ENCODE measurements at regions not wholly inside any gene's neighbourhood (a gene's known extent, or its start where the extent isn't known, plus 50 kb on each side); places are given as distances from the start of the nearest gene placed in this dataset.
"Not testable (repeated sequence)": the region's sequence is repeated elsewhere in the genome, so short reads cannot be mapped to it uniquely, and the experiment has no call there.

GRCh38 chr16:29265255-29265853 is 141.2 kb downstream of the NPIPB11 start:
- not testable (repeated sequence) for H3K9ac ChIP-seq (ENCODE audit: low read length); H3K27me3 ChIP-seq (ENCODE audit: control insufficient read depth, insufficient read depth, low read length); H3K4me1 ChIP-seq (ENCODE audit: control insufficient read depth, low read depth, low read length); H3K9me3 ChIP-seq (ENCODE audit: control insufficient read depth, low read depth, low read length); H3K36me3 ChIP-seq (ENCODE audit: control insufficient read depth, low read depth, low read length); H3K27ac ChIP-seq (ENCODE audit: low read length); H3K4me3 ChIP-seq (ENCODE audit: low read length)

- H3K27me3 ChIP-seq (ENCODE audit: control insufficient read depth, insufficient read depth, low read length); H3K4me3 ChIP-seq (ENCODE audit: low read length); H3K36me3 ChIP-seq (ENCODE audit: control insufficient read depth, low read depth, low read length); H3K9ac ChIP-seq (ENCODE audit: low read length); H3K4me1 ChIP-seq (ENCODE audit: control insufficient read depth, low read depth, low read length); H3K27ac ChIP-seq (ENCODE audit: low read length); H3K9me3 ChIP-seq (ENCODE audit: control insufficient read depth, low read depth, low read length): not testable (repeated sequence)
Measured at GRCh38 chr16:29264080-29264837, 142.3 kb downstream of the NPIPB11 start.

- not testable (repeated sequence) for H3K27me3 ChIP-seq (ENCODE audit: control insufficient read depth, insufficient read depth, low read length); H3K27ac ChIP-seq (ENCODE audit: low read length); H3K9ac ChIP-seq (ENCODE audit: low read length); H3K9me3 ChIP-seq (ENCODE audit: control insufficient read depth, low read depth, low read length); H3K4me1 ChIP-seq (ENCODE audit: control insufficient read depth, low read depth, low read length); H3K36me3 ChIP-seq (ENCODE audit: control insufficient read depth, low read depth, low read length); H3K4me3 ChIP-seq (ENCODE audit: low read length)
Measured at GRCh38 chr16:29262725-29263124, 143.8 kb downstream of the NPIPB11 start.

GRCh38 chr16:29261427-29262248 is 144.9 kb downstream of the NPIPB11 start:
- H3K9me3 ChIP-seq (ENCODE audit: control insufficient read depth, low read depth, low read length); H3K4me3 ChIP-seq (ENCODE audit: low read length); H3K36me3 ChIP-seq (ENCODE audit: control insufficient read depth, low read depth, low read length); H3K9ac ChIP-seq (ENCODE audit: low read length); H3K27ac ChIP-seq (ENCODE audit: low read length); H3K4me1 ChIP-seq (ENCODE audit: control insufficient read depth, low read depth, low read length); H3K27me3 ChIP-seq (ENCODE audit: control insufficient read depth, insufficient read depth, low read length): not testable (repeated sequence)

- H3K27me3 ChIP-seq (ENCODE audit: control insufficient read depth, insufficient read depth, low read length); H3K9ac ChIP-seq (ENCODE audit: low read length); H3K4me1 ChIP-seq (ENCODE audit: control insufficient read depth, low read depth, low read length); H3K4me3 ChIP-seq (ENCODE audit: low read length); H3K9me3 ChIP-seq (ENCODE audit: control insufficient read depth, low read depth, low read length); H3K27ac ChIP-seq (ENCODE audit: low read length); H3K36me3 ChIP-seq (ENCODE audit: control insufficient read depth, low read depth, low read length): not testable (repeated sequence)
Measured at GRCh38 chr16:29260683-29261426, 145.7 kb downstream of the NPIPB11 start.

GRCh38 chr16:29259635-29260457 is 146.7 kb downstream of the NPIPB11 start:
- not testable (repeated sequence) for H3K27me3 ChIP-seq (ENCODE audit: control insufficient read depth, insufficient read depth, low read length); H3K9me3 ChIP-seq (ENCODE audit: control insufficient read depth, low read depth, low read length); H3K4me1 ChIP-seq (ENCODE audit: control insufficient read depth, low read depth, low read length); H3K9ac ChIP-seq (ENCODE audit: low read length); H3K27ac ChIP-seq (ENCODE audit: low read length); H3K4me3 ChIP-seq (ENCODE audit: low read length); H3K36me3 ChIP-seq (ENCODE audit: control insufficient read depth, low read depth, low read length)

- H3K9ac ChIP-seq (ENCODE audit: low read length); H3K27ac ChIP-seq (ENCODE audit: low read length); H3K4me3 ChIP-seq (ENCODE audit: low read length); H3K27me3 ChIP-seq (ENCODE audit: control insufficient read depth, insufficient read depth, low read length); H3K36me3 ChIP-seq (ENCODE audit: control insufficient read depth, low read depth, low read length); H3K4me1 ChIP-seq (ENCODE audit: control insufficient read depth, low read depth, low read length); H3K9me3 ChIP-seq (ENCODE audit: control insufficient read depth, low read depth, low read length): not testable (repeated sequence)
Measured at GRCh38 chr16:29258946-29259634, 147.4 kb downstream of the NPIPB11 start.

GRCh38 chr16:29257419-29258336 is 148.8 kb downstream of the NPIPB11 start:
- not testable (repeated sequence) for H3K27me3 ChIP-seq (ENCODE audit: control insufficient read depth, insufficient read depth, low read length); H3K36me3 ChIP-seq (ENCODE audit: control insufficient read depth, low read depth, low read length); H3K4me3 ChIP-seq (ENCODE audit: low read length); H3K9ac ChIP-seq (ENCODE audit: low read length); H3K27ac ChIP-seq (ENCODE audit: low read length); H3K9me3 ChIP-seq (ENCODE audit: control insufficient read depth, low read depth, low read length); H3K4me1 ChIP-seq (ENCODE audit: control insufficient read depth, low read depth, low read length)

GRCh38 chr16:29256501-29256981 is 150.0 kb downstream of the NPIPB11 start:
- H3K9me3 ChIP-seq (ENCODE audit: control insufficient read depth, low read depth, low read length), result no peaks in the 10 kb centered on the region
- H3K36me3 ChIP-seq (ENCODE audit: control insufficient read depth, low read depth, low read length), result no peaks in the 10 kb centered on the region
- H3K9ac ChIP-seq (ENCODE audit: low read length), result no peak overlapping the region
- no peaks in the 10 kb centered on the region for H3K4me1 ChIP-seq (ENCODE audit: control insufficient read depth, low read depth, low read length)
- H3K4me3 ChIP-seq (ENCODE audit: low read length), result no peak overlapping the region
- H3K27me3 ChIP-seq (ENCODE audit: control insufficient read depth, insufficient read depth, low read length), result no peaks in the 10 kb centered on the region
- H3K27ac ChIP-seq (ENCODE audit: low read length), result no peak overlapping the region

GRCh38 chr16:29255957-29256356 is 150.6 kb downstream of the NPIPB11 start:
- not testable (repeated sequence) for H3K27me3 ChIP-seq (ENCODE audit: control insufficient read depth, insufficient read depth, low read length); H3K36me3 ChIP-seq (ENCODE audit: control insufficient read depth, low read depth, low read length); H3K4me1 ChIP-seq (ENCODE audit: control insufficient read depth, low read depth, low read length); H3K27ac ChIP-seq (ENCODE audit: low read length); H3K9me3 ChIP-seq (ENCODE audit: control insufficient read depth, low read depth, low read length); H3K4me3 ChIP-seq (ENCODE audit: low read length); H3K9ac ChIP-seq (ENCODE audit: low read length)

Data from iPS-18a (cell line).